HL-60 (cell line): ENCODE measurements at regions not wholly inside any gene's neighbourhood (a gene's known extent, or its start where the extent isn't known, plus 50 kb on each side); places are given as distances from the start of the nearest gene placed in this dataset.

Source experiments
- POLR2AphosphoS5 ChIP-seq: IDR thresholded peaks from 2 replicates; pipeline ENCODE4 v1.6.1; 2012; ENCODE audit warnings: low read depth
- TF ChIP-seq, protein P1 (sequence below): IDR thresholded peaks from one replicate; pipeline ENCODE4 v1.5.1; 2011; ENCODE audit warnings: low read length, control low read depth, inconsistent platforms; ENCODE audit not compliant: insufficient read depth

DNA sequence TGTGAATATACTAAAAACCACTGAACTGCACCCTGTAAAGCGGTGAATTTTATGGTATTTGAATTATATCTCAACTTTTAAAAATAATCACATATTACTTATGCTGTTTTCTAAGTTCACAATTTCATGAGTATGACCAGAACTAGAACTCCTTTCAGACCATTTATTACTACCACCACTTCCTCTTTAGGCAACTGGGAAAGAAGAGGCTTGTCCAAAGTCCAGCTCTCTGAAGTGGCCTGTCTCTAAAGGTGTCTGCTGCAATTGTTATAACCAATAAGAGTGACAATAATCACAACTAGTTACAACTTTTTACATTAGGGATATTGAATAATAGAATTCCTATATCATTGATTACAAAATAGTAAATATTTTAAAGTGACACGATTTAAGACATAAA, 267.9 kb upstream of the PIK3C3 start:
- TF ChIP-seq, protein P1, sequence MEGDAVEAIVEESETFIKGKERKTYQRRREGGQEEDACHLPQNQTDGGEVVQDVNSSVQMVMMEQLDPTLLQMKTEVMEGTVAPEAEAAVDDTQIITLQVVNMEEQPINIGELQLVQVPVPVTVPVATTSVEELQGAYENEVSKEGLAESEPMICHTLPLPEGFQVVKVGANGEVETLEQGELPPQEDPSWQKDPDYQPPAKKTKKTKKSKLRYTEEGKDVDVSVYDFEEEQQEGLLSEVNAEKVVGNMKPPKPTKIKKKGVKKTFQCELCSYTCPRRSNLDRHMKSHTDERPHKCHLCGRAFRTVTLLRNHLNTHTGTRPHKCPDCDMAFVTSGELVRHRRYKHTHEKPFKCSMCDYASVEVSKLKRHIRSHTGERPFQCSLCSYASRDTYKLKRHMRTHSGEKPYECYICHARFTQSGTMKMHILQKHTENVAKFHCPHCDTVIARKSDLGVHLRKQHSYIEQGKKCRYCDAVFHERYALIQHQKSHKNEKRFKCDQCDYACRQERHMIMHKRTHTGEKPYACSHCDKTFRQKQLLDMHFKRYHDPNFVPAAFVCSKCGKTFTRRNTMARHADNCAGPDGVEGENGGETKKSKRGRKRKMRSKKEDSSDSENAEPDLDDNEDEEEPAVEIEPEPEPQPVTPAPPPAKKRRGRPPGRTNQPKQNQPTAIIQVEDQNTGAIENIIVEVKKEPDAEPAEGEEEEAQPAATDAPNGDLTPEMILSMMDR = no peak
- no peak for TF ChIP-seq POLR2AphosphoS5
